K562 (cell line): ENCODE measurements at regions not wholly inside any gene's neighbourhood (a gene's known extent, or its start where the extent isn't known, plus 50 kb on each side); places are given as distances from the start of the nearest gene placed in this dataset.

Experiments used
- TAF1 ChIP-seq: IDR thresholded peaks from 2 replicates; pipeline ENCODE4 v1.6.1; 2011; ENCODE audit warnings: mild to moderate bottlenecking, low read length, moderate library complexity; ENCODE audit not compliant: insufficient read depth, control insufficient read depth, severe bottlenecking; ENCODE audit errors: extremely low read depth
- TF ChIP-seq, protein P1 (sequence below), 3 experiments: IDR thresholded peaks in 2 of 3; conservative IDR thresholded peaks in 1 of 3; 2 replicates each; pipeline ENCODE4 v1.5.1; 2011 to 2012; ENCODE audit warnings: low read length in 3 of 3, mild to moderate bottlenecking in 3 of 3, control low read depth in 2 of 3, improper control_type of control experiment in 1 of 3, inconsistent platforms in 1 of 3, low read depth in 1 of 3, mixed read lengths in 1 of 3, moderate library complexity in 1 of 3; ENCODE audit not compliant: insufficient read depth in 2 of 3
- TF ChIP-seq, protein P2 (sequence below): IDR thresholded peaks from 2 replicates; pipeline ENCODE4 v1.6.1; 2011; ENCODE audit not compliant: insufficient read length; ENCODE audit errors: extremely low read depth

DNA sequence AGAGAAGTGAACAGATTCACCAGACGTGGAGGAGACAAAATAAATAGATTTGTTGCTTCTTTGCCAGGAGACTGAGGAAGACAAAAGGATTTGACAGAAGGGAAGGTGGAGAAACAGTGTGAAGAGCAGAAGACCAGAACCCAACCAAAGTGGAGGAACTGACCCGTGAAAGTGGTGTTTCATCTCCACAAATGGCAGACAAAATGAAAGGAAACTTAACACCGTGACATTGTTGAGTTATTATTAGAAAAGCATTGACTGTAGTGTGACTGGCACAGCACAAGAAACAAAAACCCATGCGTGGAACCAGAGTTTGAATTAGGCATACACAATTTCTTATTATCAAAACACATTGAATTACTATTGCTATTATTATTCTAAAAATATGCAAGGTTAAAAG, 518.1 kb downstream of the TMEM121 start:
- TF ChIP-seq, protein P1, sequence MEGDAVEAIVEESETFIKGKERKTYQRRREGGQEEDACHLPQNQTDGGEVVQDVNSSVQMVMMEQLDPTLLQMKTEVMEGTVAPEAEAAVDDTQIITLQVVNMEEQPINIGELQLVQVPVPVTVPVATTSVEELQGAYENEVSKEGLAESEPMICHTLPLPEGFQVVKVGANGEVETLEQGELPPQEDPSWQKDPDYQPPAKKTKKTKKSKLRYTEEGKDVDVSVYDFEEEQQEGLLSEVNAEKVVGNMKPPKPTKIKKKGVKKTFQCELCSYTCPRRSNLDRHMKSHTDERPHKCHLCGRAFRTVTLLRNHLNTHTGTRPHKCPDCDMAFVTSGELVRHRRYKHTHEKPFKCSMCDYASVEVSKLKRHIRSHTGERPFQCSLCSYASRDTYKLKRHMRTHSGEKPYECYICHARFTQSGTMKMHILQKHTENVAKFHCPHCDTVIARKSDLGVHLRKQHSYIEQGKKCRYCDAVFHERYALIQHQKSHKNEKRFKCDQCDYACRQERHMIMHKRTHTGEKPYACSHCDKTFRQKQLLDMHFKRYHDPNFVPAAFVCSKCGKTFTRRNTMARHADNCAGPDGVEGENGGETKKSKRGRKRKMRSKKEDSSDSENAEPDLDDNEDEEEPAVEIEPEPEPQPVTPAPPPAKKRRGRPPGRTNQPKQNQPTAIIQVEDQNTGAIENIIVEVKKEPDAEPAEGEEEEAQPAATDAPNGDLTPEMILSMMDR (IDR thresholded peaks at IDR 0.05 in 2 of 3, conservative IDR thresholded peaks at IDR 0.05 in 1 of 3; ENCODE audit: insufficient read depth in 2 of 3, low read depth in 1 of 3, low read length in 3 of 3), result no peak
- TF ChIP-seq, protein P2, sequence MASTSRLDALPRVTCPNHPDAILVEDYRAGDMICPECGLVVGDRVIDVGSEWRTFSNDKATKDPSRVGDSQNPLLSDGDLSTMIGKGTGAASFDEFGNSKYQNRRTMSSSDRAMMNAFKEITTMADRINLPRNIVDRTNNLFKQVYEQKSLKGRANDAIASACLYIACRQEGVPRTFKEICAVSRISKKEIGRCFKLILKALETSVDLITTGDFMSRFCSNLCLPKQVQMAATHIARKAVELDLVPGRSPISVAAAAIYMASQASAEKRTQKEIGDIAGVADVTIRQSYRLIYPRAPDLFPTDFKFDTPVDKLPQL, result no peak
- TF ChIP-seq TAF1, result no peak
